Spinal cord (tissue), 9 donors: ENCODE measurements at regions not wholly inside any gene's neighbourhood (a gene's known extent, or its start where the extent isn't known, plus 50 kb on each side); places are given as distances from the start of the nearest gene placed in this dataset.

Experiments used
- DNase-seq, 6 donors: peaks; one replicate each; pipeline versions ENCODE4 v3.0.0 to v3.0.0-alpha.2; 2013 to 2015; ENCODE audit warnings: low spot score in 6 of 6, low read depth in 4 of 6
- H3K27ac ChIP-seq: one replicate; pipeline ENCODE4 v1.5.1; 2013; ENCODE audit warnings: low read depth, low read length, control low read depth
- H3K27me3 ChIP-seq: one replicate; pipeline ENCODE4 v1.6.1; 2013; ENCODE audit warnings: low read length; ENCODE audit not compliant: control insufficient read depth, insufficient read depth
- H3K36me3 ChIP-seq: one replicate; pipeline ENCODE4 v1.6.1; 2013; ENCODE audit warnings: low read length; ENCODE audit not compliant: control insufficient read depth, insufficient read depth
- H3K4me1 ChIP-seq: one replicate; pipeline ENCODE4 v1.6.1; 2013; ENCODE audit warnings: low read length; ENCODE audit not compliant: control insufficient read depth, insufficient read depth
- H3K4me3 ChIP-seq: one replicate; pipeline ENCODE4 v1.5.1; 2013; ENCODE audit warnings: low read depth, low read length, control low read depth
- H3K9me3 ChIP-seq: one replicate; pipeline ENCODE4 v1.6.1; 2013; ENCODE audit warnings: low read length; ENCODE audit not compliant: control insufficient read depth, insufficient read depth
- WGBS: methylation state at CpG from one replicate; pipeline ENCODE4 v1.1.5; 2013; ENCODE audit warnings: missing lambda C conversion rate; ENCODE audit not compliant: insufficient coverage; 5-methylcytosine and 5-hydroxymethylcytosine counted together
- donor health status: healthy.

GRCh38 chr15:93491291-93491690, 402.3 kb upstream of the RGMA start:
- H3K36me3 ChIP-seq: no peaks in the 10 kb centered on the region
- H3K4me3 ChIP-seq: no peak overlapping the region
- H3K4me1 ChIP-seq: peaks cover 7% of the 10 kb centered on the region
- no peaks in the 10 kb centered on the region for H3K9me3 ChIP-seq
- H3K27me3 ChIP-seq: no peaks in the 10 kb centered on the region
- H3K27ac ChIP-seq: no peak overlapping the region
- WGBS: 52% methylated on average over 8 of the region's 8 CpGs
- no peak for DNase-seq

- Histone ChIP-seq H3K9me3 (no peaks in the 10 kb centered on the region), H3K27ac (no peak overlapping the region), H3K36me3 (no peaks in the 10 kb centered on the region), H3K4me3 (no peak overlapping the region), H3K27me3 (no peaks in the 10 kb centered on the region), H3K4me1 (peaks cover 6% of the 10 kb centered on the region)
- 46% methylated on average over 3 of the region's 5 CpGs for WGBS
- peak in 1 of 6 donors; percentile 62 for DNase-seq
Observed at GRCh38 chr15:93488296-93488713, 399.3 kb upstream of the RGMA start.

- H3K27ac ChIP-seq: no peak overlapping the region
- WGBS: 84% methylated on average over 13 of the region's 13 CpGs
Observed at GRCh38 chr15:93486407-93487117, 397.6 kb upstream of the RGMA start.

GRCh38 chr15:93485438-93486327, 396.7 kb upstream of the RGMA start:
- Histone ChIP-seq H3K4me3 (no peak overlapping the region), H3K4me1 (no peaks in the 10 kb centered on the region), H3K27me3 (no peaks in the 10 kb centered on the region), H3K9me3 (no peaks in the 10 kb centered on the region), H3K27ac (peak overlapping the region; percentile 22), H3K36me3 (no peaks in the 10 kb centered on the region)
- 67% methylated on average over 8 of the region's 11 CpGs for WGBS
- peak in 2 of 6 donors; percentile 41 to 90 for DNase-seq

More at GRCh38 chr15:93486407-93487117, 397.6 kb upstream of the RGMA start:
- Histone ChIP-seq H3K9me3 (no peaks in the 10 kb centered on the region), H3K4me3 (no peak overlapping the region), H3K27me3 (no peaks in the 10 kb centered on the region), H3K4me1 (no peaks in the 10 kb centered on the region), H3K36me3 (no peaks in the 10 kb centered on the region)
- no peak for DNase-seq

GRCh38 chr15:93483923-93484322, 394.9 kb upstream of the RGMA start:
- no peak overlapping the region for H3K4me3 ChIP-seq
- no peak for DNase-seq
- H3K4me1 ChIP-seq: no peaks in the 10 kb centered on the region
- no peaks in the 10 kb centered on the region for H3K9me3 ChIP-seq
- no peaks in the 10 kb centered on the region for H3K36me3 ChIP-seq
- no peak overlapping the region for H3K27ac ChIP-seq
- H3K27me3 ChIP-seq: no peaks in the 10 kb centered on the region
- 71% methylated on average over 2 of the region's 4 CpGs for WGBS

- no peak overlapping the region for H3K27ac ChIP-seq
- WGBS: no CpG with 5 or more reads among the region's 6 CpGs
- no peak for DNase-seq
Observed at GRCh38 chr15:93482731-93483130, 393.7 kb upstream of the RGMA start.

GRCh38 chr15:93479715-93480114, 390.7 kb upstream of the RGMA start:
- no peak overlapping the region for H3K27ac ChIP-seq
- no CpG with 5 or more reads among the region's 2 CpGs for WGBS
- H3K9me3 ChIP-seq: no peaks in the 10 kb centered on the region
- H3K4me1 ChIP-seq: peaks cover 3% of the 10 kb centered on the region
- no peak for DNase-seq
- H3K36me3 ChIP-seq: no peaks in the 10 kb centered on the region
- H3K27me3 ChIP-seq: no peaks in the 10 kb centered on the region
- no peak overlapping the region for H3K4me3 ChIP-seq

More at GRCh38 chr15:93482731-93483130, 393.7 kb upstream of the RGMA start:
- Histone ChIP-seq H3K36me3 (no peaks in the 10 kb centered on the region), H3K4me1 (peaks cover 2% of the 10 kb centered on the region), H3K27me3 (no peaks in the 10 kb centered on the region), H3K4me3 (no peak overlapping the region), H3K9me3 (no peaks in the 10 kb centered on the region)

- Histone ChIP-seq H3K9me3 (no peaks in the 10 kb centered on the region), H3K27me3 (no peaks in the 10 kb centered on the region), H3K36me3 (no peaks in the 10 kb centered on the region), H3K4me3 (no peak overlapping the region), H3K27ac (no peak overlapping the region), H3K4me1 (peaks cover 3% of the 10 kb centered on the region)
- WGBS: 85% methylated on average over 5 of the region's 5 CpGs
- DNase-seq: no peak
Observed at GRCh38 chr15:93478947-93479346, 389.9 kb upstream of the RGMA start.

GRCh38 chr15:93477721-93478120, 388.7 kb upstream of the RGMA start:
- Histone ChIP-seq H3K36me3 (no peaks in the 10 kb centered on the region), H3K27ac (no peak overlapping the region), H3K27me3 (no peaks in the 10 kb centered on the region), H3K9me3 (no peaks in the 10 kb centered on the region), H3K4me3 (no peak overlapping the region), H3K4me1 (peaks cover 3% of the 10 kb centered on the region)
- no peak for DNase-seq
- 76% methylated on average over 3 of the region's 4 CpGs for WGBS
